HepG2 (cell line): ENCODE measurements at regions not wholly inside any gene's neighbourhood (a gene's known extent, or its start where the extent isn't known, plus 50 kb on each side); places are given as distances from the start of the nearest gene placed in this dataset.

Experiments
- ATAC-seq: fragments of 200-7000 bp; cut with Tn5 transposase; 3 replicates; pipeline ENCODE4 v1.9.1; 2020; ENCODE audit warnings: mild to moderate bottlenecking, moderate library complexity
- BruUV-seq: library from RNA; stranded (reverse); fragments of 400-500 nt; replicated peaks from 2 replicates; lab custom pipeline; 2021; lab: Mats Ljungman, UMichigan
- CTCF ChIA-PET: fragments of 300-600 bp; formaldehyde crosslinking; extraction: SDS; loops from one replicate; lab custom pipeline; 2021; ENCODE audit warnings: low total read pairs, inconsistent platforms, low intra/inter-chr PET ratio; lab: Yijun Ruan, JAX
- POLR2A ChIA-PET: fragments of 350-600 bp; sonication (Branson Sonifier 250); formaldehyde crosslinking; loops from one replicate; lab custom pipeline; 2020; ENCODE audit warnings: antibody characterized with exemption, inconsistent platforms; lab: Yijun Ruan, JAX
- DNase-seq: peaks from one replicate; pipeline ENCODE4 v3.0.0-alpha.2; 2015; ENCODE audit warnings: low spot score
- FAIRE-seq: peaks from 3 replicates; lab custom pipeline; 2011; peaks lifted over from hg19 to GRCh38; lab: Jason Lieb, UNC
- H2AFZ ChIP-seq: one replicate; pipeline ENCODE4 v1.6.1; 2011; ENCODE audit warnings: low read length, inconsistent platforms
- H3K27ac ChIP-seq: fragments of 300-600 bp; 3 replicates; pipeline ENCODE4 v1.8.0; 2011; ENCODE audit warnings: mixed run types, mild to moderate bottlenecking, mixed read lengths, low read length, inconsistent platforms; ENCODE audit not compliant: insufficient read depth; ENCODE audit errors: extremely low read length
- H3K27me3 ChIP-seq, 2 experiments: fragments of 200-600 bp in 1 of 2; 2 replicates in 1 of 2; 3 replicates in 1 of 2; pipeline versions ENCODE4 v1.6.0 to v1.8.0; 2011; ENCODE audit warnings: low read length in 2 of 2, mild to moderate bottlenecking in 2 of 2, moderate library complexity in 2 of 2, inconsistent platforms in 1 of 2; ENCODE audit not compliant: insufficient read depth in 2 of 2, control insufficient read depth in 1 of 2
- H3K36me3 ChIP-seq, 2 experiments: fragments of 200-600 bp in 1 of 2; replicated peaks in 1 of 2; 2 replicates in 1 of 2; 3 replicates in 1 of 2; pipeline versions ENCODE4 v1.5.1 to v1.8.0; 2011; ENCODE audit warnings: low read length in 2 of 2, inconsistent platforms in 1 of 2; ENCODE audit not compliant: insufficient read depth in 2 of 2, control insufficient read depth in 1 of 2
- H3K4me1 ChIP-seq: 2 replicates; pipeline ENCODE4 v1.5.1; 2012; ENCODE audit warnings: low read length, inconsistent platforms; ENCODE audit not compliant: insufficient read depth
- H3K4me2 ChIP-seq: 2 replicates; pipeline ENCODE4 v1.6.0; 2011; ENCODE audit warnings: low read depth, low read length, inconsistent platforms
- H3K4me3 ChIP-seq, 3 experiments: fragments of 200-600 bp in 1 of 3; sonication (generic), shearing (Covaris generic) in 1 of 3; replicated peaks in 1 of 3; 2 replicates each; pipeline ENCODE4 v1.5.1; 2011 to 2016; ENCODE audit warnings: low read length in 3 of 3, inconsistent platforms in 2 of 3, low read depth in 2 of 3, mild to moderate bottlenecking in 2 of 3, control low read depth in 1 of 3, mixed read lengths in 1 of 3; ENCODE audit not compliant: insufficient read depth in 1 of 3
- H3K79me2 ChIP-seq: one replicate; pipeline ENCODE4 v1.6.1; 2011; ENCODE audit warnings: low read length, inconsistent platforms; ENCODE audit not compliant: insufficient read depth
- H3K9ac ChIP-seq: 2 replicates; pipeline ENCODE4 v1.6.0; 2011; ENCODE audit warnings: mild to moderate bottlenecking, low read depth, low read length, inconsistent platforms; ENCODE audit not compliant: insufficient read depth
- H3K9me3 ChIP-seq: 2 replicates; pipeline ENCODE4 v1.5.1; 2012; ENCODE audit warnings: mild to moderate bottlenecking, low read length
- H4K20me1 ChIP-seq: 2 replicates; pipeline ENCODE4 v1.6.0; 2011; ENCODE audit warnings: inconsistent platforms, mild to moderate bottlenecking, low read length, moderate library complexity; ENCODE audit not compliant: insufficient read depth
- ATF7 ChIP-seq, 2 experiments: fragments of 450-650 bp in 1 of 2; sonication (generic) in 1 of 2; formaldehyde crosslinking in 1 of 2; IDR thresholded peaks; 2 replicates each; pipeline versions ENCODE4 v1.4.0 to v1.6.1; 2016 to 2020; ENCODE audit warnings: antibody characterized with exemption in 1 of 2, mild to moderate bottlenecking in 1 of 2, missing genetic modification reagents in 1 of 2
- CREB1 ChIP-seq, 2 experiments: fragments of 450-650 bp in 1 of 2; IDR thresholded peaks; 2 replicates each; pipeline ENCODE4 v1.6.1; 2016 to 2017; ENCODE audit warnings: control low read depth in 1 of 2, mild to moderate bottlenecking in 1 of 2, missing compliant biosample characterization in 1 of 2, missing genetic modification characterization in 1 of 2
- DZIP1 ChIP-seq: sonication (generic); formaldehyde crosslinking; IDR thresholded peaks from 2 replicates; pipeline ENCODE4 v1.5.0; 2020; ENCODE audit warnings: mild to moderate bottlenecking, missing genetic modification reagents
- ZNF20 ChIP-seq: sonication (generic); formaldehyde crosslinking; IDR thresholded peaks from 2 replicates; pipeline ENCODE4 v1.4.0; 2020; ENCODE audit warnings: mild to moderate bottlenecking, moderate library complexity, missing genetic modification reagents
- ZNF343 ChIP-seq: sonication (generic); formaldehyde crosslinking; IDR thresholded peaks from 2 replicates; pipeline ENCODE4 v1.4.0; 2020; ENCODE audit warnings: mild to moderate bottlenecking, missing genetic modification reagents
- ZNF577 ChIP-seq: sonication (generic); formaldehyde crosslinking; IDR thresholded peaks from 2 replicates; pipeline ENCODE4 v1.4.0; 2020; ENCODE audit warnings: mild to moderate bottlenecking, low read depth, missing genetic modification reagents, borderline replicate concordance
- WGBS: methylation state at CpG from one replicate; pipeline ENCODE4 v1.1.6; 2017; ENCODE audit warnings: low lambda C conversion rate; 5-methylcytosine and 5-hydroxymethylcytosine counted together
- in situ Hi-C: cut with HindIII; loops from 2 replicates; pipeline ENCODE4 v1.10.0; 2017; ENCODE audit warnings: low pct_unique_long_range_greater_than_20kb; ENCODE audit not compliant: extremely low pct_ligation_motif_present
- intact Hi-C: fragments of 100-400 bp; cut with micrococcal nuclease; formaldehyde crosslinking; loops from one replicate; pipeline ENCODE4 v1.10.0; 2022; ENCODE audit not compliant: unreplicated experiment

DNA sequence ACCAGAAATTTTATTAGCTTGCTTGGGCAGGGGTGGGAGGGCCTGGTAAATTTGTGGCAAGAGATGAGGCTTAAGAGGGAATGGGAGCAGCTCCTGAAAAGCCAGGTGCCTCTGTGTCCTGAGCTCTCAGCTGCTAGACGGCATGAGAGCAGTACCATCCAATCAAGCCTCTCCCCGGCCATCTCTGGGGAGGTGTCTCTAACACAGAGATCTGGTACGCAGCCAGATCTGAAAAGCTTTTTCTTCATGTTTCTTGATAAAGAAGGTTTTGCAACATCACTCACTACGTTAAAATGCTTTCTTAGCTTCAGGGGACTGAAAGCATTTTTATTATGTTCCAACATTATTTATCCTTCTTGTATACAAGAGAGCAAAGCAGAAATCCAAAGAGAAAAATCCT, 488.2 kb downstream of the RBFOX1 start (continued):
- TF ChIP-seq DZIP1 (CRISPR knock-in tag) = no peak
- no peak for TF ChIP-seq ZNF20 (CRISPR knock-in tag)
- TF ChIP-seq ZNF577 (CRISPR knock-in tag) = no peak

DNA sequence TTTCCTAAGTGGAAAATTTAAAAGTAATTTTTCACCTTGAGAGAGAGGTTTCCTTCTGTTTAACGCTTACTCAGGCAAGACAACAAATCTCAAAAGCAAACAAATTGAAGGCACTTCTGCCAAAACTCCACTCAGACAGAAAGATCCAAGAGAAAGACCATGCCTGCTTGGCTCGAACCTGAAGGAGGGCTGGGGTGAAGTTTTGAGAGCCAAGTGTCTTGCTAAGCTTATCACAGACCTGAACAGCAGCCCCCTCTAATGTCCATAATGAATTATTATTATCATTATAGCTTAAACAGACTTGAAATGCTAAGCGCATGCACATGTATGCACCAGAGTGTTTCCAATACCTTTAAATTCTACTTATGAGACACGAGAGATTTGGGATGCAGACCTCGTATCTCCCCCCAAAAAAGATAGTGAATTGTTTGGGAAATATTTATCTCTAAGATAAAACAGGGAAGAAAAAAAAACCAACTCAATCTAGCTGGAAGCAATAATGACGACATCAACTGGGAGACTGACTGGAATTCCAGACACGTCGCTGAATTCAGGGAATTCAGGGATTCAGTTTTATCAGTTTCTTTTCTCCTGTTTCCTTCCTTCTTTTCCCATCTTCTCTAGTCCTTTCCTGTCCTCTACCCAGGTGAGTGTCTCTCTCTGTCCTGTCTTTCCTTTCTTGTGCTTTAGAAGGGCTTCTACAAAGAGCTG, 473.2 kb downstream of the RBFOX1 start:
- Histone ChIP-seq H3K9ac (no peak overlapping the region), H3K79me2 (no peaks in the 10 kb centered on the region), H2AFZ (no peak overlapping the region), H3K9me3 (no peaks in the 10 kb centered on the region), H3K4me2 (no peak overlapping the region), H3K27me3 (peaks cover 0 to 16% of the 10 kb centered on the region in 2 experiments; a peak in 2 of 5 replicates), H3K4me3 (no peak overlapping the region), H4K20me1 (no peaks in the 10 kb centered on the region), H3K36me3 (no peaks in the 10 kb centered on the region), H3K27ac (no peak overlapping the region), H3K4me1 (no peaks in the 10 kb centered on the region)
- FAIRE-seq (no peak), DNase-seq (no peak), ATAC-seq (no peak)
- in situ Hi-C loops (no loop called here), intact Hi-C loops (no loop called here)
- TF ChIP-seq CREB1 (IDR thresholded peaks at IDR 0.05) = 0 out of 2 replicates have a peak, but pooled peaks have one; percentile 24
- no peak for TF ChIP-seq CREB1 (CRISPR knock-in tag; IDR thresholded peaks at IDR 0.05)
- TF ChIP-seq ATF7 (IDR thresholded peaks at IDR 0.05) = peak; percentile 91
- no peak for TF ChIP-seq ATF7 (CRISPR knock-in tag; IDR thresholded peaks at IDR 0.05)
- no peak for TF ChIP-seq ZNF343
- ChIA-PET CTCF (no interaction called here), POLR2A (no interaction called here)
- no TSS peak for BruUV-seq
- 37% methylated on average over 8 of the region's 8 CpGs for WGBS
